ENCODE measurements at regions not wholly inside any gene's neighbourhood (a gene's known extent, or its start where the extent isn't known, plus 50 kb on each side); places are given as distances from the start of the nearest gene placed in this dataset.
"Not testable (repeated sequence)": the region's sequence is repeated elsewhere in the genome, so short reads cannot be mapped to it uniquely, and the experiment has no call there.

- no peak for TF ChIP-seq CTCF (IDR thresholded peaks at IDR 0.05; ENCODE audit: extremely low read depth, missing control alignments)
- no peak for DNase-seq (ENCODE audit: low spot score)
Observed at GRCh38 chr7:73918926-73919693, 58.2 kb downstream of the TMEM270 start.

- no peak for DNase-seq (ENCODE audit: low spot score)
- TF ChIP-seq CTCF (IDR thresholded peaks at IDR 0.05; ENCODE audit: extremely low read depth, missing control alignments): no peak
Observed at GRCh38 chr7:73919694-73920375, 58.9 kb downstream of the TMEM270 start.

GRCh38 chr7:73920406-73921134 lies 59.6 kb downstream of the TMEM270 start:
- no peak for DNase-seq (ENCODE audit: low spot score)
- TF ChIP-seq CTCF (IDR thresholded peaks at IDR 0.05; ENCODE audit: extremely low read depth, missing control alignments): no peak

GRCh38 chr7:73921623-73922528 lies 60.9 kb downstream of the TMEM270 start:
- no peak for DNase-seq (ENCODE audit: low spot score)
- TF ChIP-seq CTCF (IDR thresholded peaks at IDR 0.05; ENCODE audit: extremely low read depth, missing control alignments): no peak

- DNase-seq (ENCODE audit: low spot score): not testable (repeated sequence)
Observed at GRCh38 chr7:73928644-73929043, 67.7 kb downstream of the TMEM270 start.

GRCh38 chr7:73931502-73931901 lies 70.5 kb downstream of the TMEM270 start:
- no peak for TF ChIP-seq CTCF (IDR thresholded peaks at IDR 0.05; ENCODE audit: extremely low read depth, missing control alignments)
- no peak for DNase-seq (ENCODE audit: low spot score)

GRCh38 chr7:73932364-73932763 lies 71.4 kb downstream of the TMEM270 start:
- TF ChIP-seq CTCF (IDR thresholded peaks at IDR 0.05; ENCODE audit: extremely low read depth, missing control alignments): no peak

More at GRCh38 chr7:73932364-73932763, 71.4 kb downstream of the TMEM270 start:
- no peak for DNase-seq (ENCODE audit: low spot score)
